HL-60 (cell line): ENCODE measurements at regions not wholly inside any gene's neighbourhood (a gene's known extent, or its start where the extent isn't known, plus 50 kb on each side); places are given as distances from the start of the nearest gene placed in this dataset.

Source experiments
- CTCF ChIP-seq: IDR thresholded peaks from one replicate; pipeline ENCODE4 v1.5.1; 2011; ENCODE audit warnings: low read length, control low read depth, inconsistent platforms; ENCODE audit not compliant: insufficient read depth
- POLR2AphosphoS5 ChIP-seq: IDR thresholded peaks from 2 replicates; pipeline ENCODE4 v1.6.1; 2012; ENCODE audit warnings: low read depth
- REST ChIP-seq: IDR thresholded peaks from 2 replicates; pipeline ENCODE4 v1.6.1; 2012; ENCODE audit warnings: low read depth; ENCODE audit not compliant: insufficient replicate concordance

- TF ChIP-seq CTCF (no peak), REST (no peak), POLR2AphosphoS5 (no peak)
Observed at GRCh38 chr1:230517786-230518185, 91.7 kb upstream of the PGBD5 start.
